A549 (cell line): ENCODE measurements at regions not wholly inside any gene's neighbourhood (a gene's known extent, or its start where the extent isn't known, plus 50 kb on each side); places are given as distances from the start of the nearest gene placed in this dataset.

Experiments used
- ATAC-seq, 2 experiments: fragments of 200-7000 bp in 1 of 2; fragments of >200 bp in 1 of 2; cut with Nextera tagmentation in 1 of 2; cut with Tn5 transposase in 1 of 2; 3 replicates each; pipeline versions ENCODE4 v1.8.0 to v1.9.1; 2018 to 2020; ENCODE audit warnings: mild to moderate bottlenecking in 1 of 2, moderate library complexity in 1 of 2
- CTCF ChIA-PET: fragments of 300-600 bp; sonication (Branson Sonifier 250); formaldehyde crosslinking; extraction: SDS; loops from one replicate; lab custom pipeline; 2021; ENCODE audit warnings: antibody characterized with exemption, inconsistent platforms; lab: Yijun Ruan, JAX
- POLR2A ChIA-PET: fragments of 350-600 bp; formaldehyde crosslinking; extraction: SDS; loops from one replicate; lab custom pipeline; 2021; ENCODE audit warnings: antibody characterized with exemption, inconsistent platforms; lab: Yijun Ruan, JAX
- DNase-seq, 2 experiments: peaks; one replicate each; pipeline versions ENCODE4 v3.0.0 to v3.0.0-alpha.2; 2011 to 2016; ENCODE audit warnings: low read depth in 1 of 2, low spot score in 1 of 2
- FAIRE-seq: peaks from 2 replicates; lab custom pipeline; 2011; peaks lifted over from hg19 to GRCh38; lab: Jason Lieb, UNC
- H3K27ac ChIP-seq, 2 experiments: fragments of >200 bp; sonication (Bioruptor Twin); formaldehyde crosslinking; 3 replicates each; pipeline ENCODE4 v1.5.1; 2016 to 2017
- H3K4me1 ChIP-seq: fragments of >200 bp; sonication (Bioruptor Twin); formaldehyde crosslinking; 3 replicates; pipeline ENCODE4 v1.6.1; 2016
- H3K4me2 ChIP-seq: fragments of >200 bp; sonication (Bioruptor Twin); formaldehyde crosslinking; 3 replicates; pipeline ENCODE4 v1.6.1; 2016
- H3K4me3 ChIP-seq: fragments of >200 bp; sonication (Bioruptor Twin); formaldehyde crosslinking; 3 replicates; pipeline ENCODE4 v1.5.1; 2016
- H3K9me3 ChIP-seq: fragments of >200 bp; sonication (Bioruptor Twin); formaldehyde crosslinking; 3 replicates; pipeline ENCODE4 v1.6.1; 2016
- ATOH8 ChIP-seq: fragments of 250-450 bp; sonication (Bioruptor Pico); IDR thresholded peaks from 2 replicates; pipeline ENCODE4 v1.5.0; 2020; ENCODE audit warnings: low read depth, mild to moderate bottlenecking, moderate library complexity
- CBX8 ChIP-seq: fragments of 200-600 bp; sonication (generic); IDR thresholded peaks from 2 replicates; pipeline ENCODE4 v1.6.1; 2016
- CHD2 ChIP-seq: fragments of 150-350 bp; IDR thresholded peaks from 2 replicates; pipeline ENCODE4 v1.6.1; 2014; ENCODE audit warnings: low read length; ENCODE audit not compliant: partially characterized antibody
- CHD4 ChIP-seq: fragments of 200-600 bp; sonication (generic); IDR thresholded peaks from 2 replicates; pipeline ENCODE4 v1.6.1; 2016; ENCODE audit warnings: antibody characterized with exemption, mild to moderate bottlenecking, borderline replicate concordance
- CTCF ChIP-seq: fragments of >200 bp; sonication (Bioruptor Twin); formaldehyde crosslinking; IDR thresholded peaks from 3 replicates; pipeline ENCODE4 v1.5.1; 2016
- EHMT2 ChIP-seq: fragments of 200-600 bp; sonication (generic); IDR thresholded peaks from 2 replicates; pipeline ENCODE4 v1.6.1; 2016; ENCODE audit warnings: antibody characterized with exemption, low read depth, mild to moderate bottlenecking, moderate library complexity
- ELK1 ChIP-seq: fragments of 150-350 bp; IDR thresholded peaks from 2 replicates; pipeline ENCODE4 v1.6.1; 2014; ENCODE audit warnings: low read depth, mild to moderate bottlenecking, low read length
- ESRRA ChIP-seq: fragments of 150-350 bp; IDR thresholded peaks from 2 replicates; pipeline ENCODE4 v1.6.1; 2014; ENCODE audit warnings: mild to moderate bottlenecking, low read length, borderline replicate concordance
- FOSL2 ChIP-seq, 2 experiments: fragments of 450-650 bp in 1 of 2; fragments of >200 bp in 1 of 2; sonication (Bioruptor Twin) in 1 of 2; formaldehyde crosslinking; IDR thresholded peaks; 2 replicates each; pipeline versions ENCODE4 v1.5.0 to v1.6.1; 2016 to 2020; ENCODE audit warnings: mild to moderate bottlenecking in 1 of 2, moderate library complexity in 1 of 2
- HEYL ChIP-seq: fragments of 250-450 bp; sonication (Bioruptor Pico); IDR thresholded peaks from 2 replicates; pipeline ENCODE4 v1.8.0; 2021; ENCODE audit warnings: mild to moderate bottlenecking, moderate library complexity
- MAX ChIP-seq: IDR thresholded peaks from 2 replicates; pipeline ENCODE4 v1.6.1; 2012
- MAZ ChIP-seq: fragments of 150-350 bp; IDR thresholded peaks from 2 replicates; pipeline ENCODE4 v1.6.1; 2014; ENCODE audit warnings: antibody characterized with exemption, low read depth, low read length, borderline replicate concordance
- MYC ChIP-seq: IDR thresholded peaks from 2 replicates; pipeline ENCODE4 v1.6.1; 2012; ENCODE audit warnings: mild to moderate bottlenecking, inconsistent platforms, low read length, improper control_type of control experiment, borderline replicate concordance
- NPAS2 ChIP-seq: fragments of 250-450 bp; sonication (Bioruptor Pico); IDR thresholded peaks from 2 replicates; pipeline ENCODE4 v1.8.0; 2022; ENCODE audit warnings: mild to moderate bottlenecking, moderate library complexity, borderline replicate concordance
- PHF8 ChIP-seq: fragments of 200-600 bp; sonication (generic); IDR thresholded peaks from 2 replicates; pipeline ENCODE4 v1.6.1; 2016; ENCODE audit warnings: low read depth, mild to moderate bottlenecking, antibody characterized with exemption, moderate library complexity, borderline replicate concordance
- SREBF2 ChIP-seq: fragments of 450-650 bp; IDR thresholded peaks from 2 replicates; pipeline ENCODE4 v1.6.1; 2014; ENCODE audit warnings: mild to moderate bottlenecking, moderate library complexity
- TP53 ChIP-seq: fragments of 250-450 bp; sonication (Bioruptor Pico); IDR thresholded peaks from 2 replicates; pipeline ENCODE4 v1.5.0; 2021; ENCODE audit warnings: mild to moderate bottlenecking, moderate library complexity
- ZC3H11A ChIP-seq: fragments of 450-650 bp; IDR thresholded peaks from 2 replicates; pipeline ENCODE4 v1.6.1; 2014; ENCODE audit warnings: antibody characterized with exemption, mild to moderate bottlenecking
- ZFP36 ChIP-seq: fragments of 450-650 bp; IDR thresholded peaks from 2 replicates; pipeline ENCODE4 v1.6.1; 2014; ENCODE audit warnings: borderline replicate concordance; ENCODE audit not compliant: partially characterized antibody
- ZSCAN20 ChIP-seq: fragments of 250-450 bp; sonication (Bioruptor Pico); IDR thresholded peaks from 2 replicates; pipeline ENCODE4 v1.8.0; 2022; ENCODE audit warnings: mild to moderate bottlenecking, moderate library complexity
- WGBS: methylation state at CpG from one replicate; pipeline ENCODE4 v1.1.6; 2017; ENCODE audit errors: missing lambda C conversion rate; 5-methylcytosine and 5-hydroxymethylcytosine counted together

- ATAC-seq (no peak), DNase-seq (no peak), FAIRE-seq (no peak)
- Histone ChIP-seq H3K4me3 (no peak overlapping the region), H3K4me2 (no peak overlapping the region), H3K9me3 (peaks cover 9% of the 10 kb centered on the region; the same call in 2 of the 3 replicates), H3K4me1 (no peaks in the 10 kb centered on the region), H3K27ac (no peak overlapping the region)
- TF ChIP-seq MYC: no peak
- no peak for TF ChIP-seq CHD2
- TF ChIP-seq ELK1: no peak
- WGBS: 20% methylated on average over 4 of the region's 5 CpGs
- ChIA-PET POLR2A (no interaction called here), CTCF (no interaction called here)
Observed at GRCh38 chr2:119059940-119060339, 98.6 kb downstream of the C1QL2 start.

- ATAC-seq (no peak), DNase-seq (no peak)
- Histone ChIP-seq H3K4me2 (no peak overlapping the region), H3K4me1 (no peaks in the 10 kb centered on the region), H3K9me3 (peaks cover 9% of the 10 kb centered on the region; the same call in 2 of the 3 replicates)
- ChIA-PET CTCF (no interaction called here), POLR2A (no interaction called here)
- 33% methylated on average over 6 of the region's 6 CpGs for WGBS
- no peak for TF ChIP-seq FOSL2 (IDR thresholded peaks at IDR 0.05)
- TF ChIP-seq FOSL2 (CRISPR knock-in tag; IDR thresholded peaks at IDR 0.05): no peak
- no peak for TF ChIP-seq ESRRA
- no peak for TF ChIP-seq MAZ
- no peak for TF ChIP-seq ELK1
- TF ChIP-seq MAX: no peak
- TF ChIP-seq SREBF2: no peak
- no peak for TF ChIP-seq EHMT2
- no peak for TF ChIP-seq ZSCAN20 (CRISPR knock-in tag)
- no peak for TF ChIP-seq ZFP36
- no peak for TF ChIP-seq PHF8
- TF ChIP-seq HEYL (CRISPR knock-in tag): no peak
- TF ChIP-seq CTCF: no peak
- no peak for TF ChIP-seq CBX8
- no peak for TF ChIP-seq NPAS2 (CRISPR knock-in tag)
- no peak for TF ChIP-seq MYC
- TF ChIP-seq ZC3H11A: no peak
- TF ChIP-seq CHD4: no peak
- TF ChIP-seq ATOH8 (CRISPR knock-in tag): no peak
- TF ChIP-seq CHD2: no peak
- no peak for TF ChIP-seq TP53
- TF ChIP-seq, all 56 proteins: peak for 0
- Histone ChIP-seq H3K4me3 (no peak overlapping the region), H3K27ac (no peak overlapping the region)
- no peak for FAIRE-seq
Observed at GRCh38 chr2:119059287-119059686, 99.3 kb downstream of the C1QL2 start.
